Fibroblast of mammary gland (primary cell): ENCODE measurements at regions not wholly inside any gene's neighbourhood (a gene's known extent, or its start where the extent isn't known, plus 50 kb on each side); places are given as distances from the start of the nearest gene placed in this dataset.
"Not testable (repeated sequence)": the region's sequence is repeated elsewhere in the genome, so short reads cannot be mapped to it uniquely, and the experiment has no call there.

Experiments used
- DNase-seq: peaks from one replicate; pipeline ENCODE4 v3.0.0-alpha.2; 2010; ENCODE audit warnings: low read depth
- H3K4me3 ChIP-seq: 2 replicates; pipeline ENCODE4 v1.5.1; 2011; ENCODE audit warnings: low read depth, mild to moderate bottlenecking, low read length, moderate library complexity; ENCODE audit not compliant: control insufficient read depth
- CTCF ChIP-seq: conservative IDR thresholded peaks from 2 replicates; pipeline ENCODE4 v1.5.1; 2011; ENCODE audit warnings: low read depth, low read length, inconsistent platforms; ENCODE audit not compliant: control insufficient read depth, insufficient read depth

GRCh38 chr14:105894978-105895881 lies 368.8 kb downstream of the TMEM121 start:
- no peak for DNase-seq
- no peak overlapping the region for H3K4me3 ChIP-seq
- TF ChIP-seq CTCF = no peak

GRCh38 chr14:105896206-105896605 lies 369.8 kb downstream of the TMEM121 start:
- not testable (repeated sequence) for H3K4me3 ChIP-seq, DNase-seq

- not testable (repeated sequence) for H3K4me3 ChIP-seq, DNase-seq
Observed at GRCh38 chr14:105896961-105897724, 370.8 kb downstream of the TMEM121 start.

GRCh38 chr14:105897725-105898113 lies 371.3 kb downstream of the TMEM121 start:
- no peak for TF ChIP-seq CTCF
- DNase-seq = no peak
- no peak overlapping the region for H3K4me3 ChIP-seq

GRCh38 chr14:105898482-105899010 lies 372.2 kb downstream of the TMEM121 start:
- TF ChIP-seq CTCF = no peak
- DNase-seq = no peak
- H3K4me3 ChIP-seq = no peak overlapping the region

- no peak overlapping the region for H3K4me3 ChIP-seq
- DNase-seq = no peak
- TF ChIP-seq CTCF = no peak
Observed at GRCh38 chr14:105899071-105899641, 372.8 kb downstream of the TMEM121 start.

- H3K4me3 ChIP-seq = no peak overlapping the region
- no peak for DNase-seq
- TF ChIP-seq CTCF = no peak
Observed at GRCh38 chr14:105899657-105900397, 373.4 kb downstream of the TMEM121 start.
